ENCODE measurements at regions not wholly inside any gene's neighbourhood (a gene's known extent, or its start where the extent isn't known, plus 50 kb on each side); places are given as distances from the start of the nearest gene placed in this dataset.

GRCh38 chr21:24096651-24097050, 1510.6 kb downstream of the MRPL39 start:
- H3K4me3 ChIP-seq (ENCODE audit: low read depth, low read length) = no peak overlapping the region
- in situ Hi-C loops (cut with HindIII; ENCODE audit: low sequenced_read_pairs) = no loop called here
- DNase-seq (ENCODE audit: low read depth, low spot score) = no peak
- TF ChIP-seq CTCF (IDR thresholded peaks at IDR 0.05; ENCODE audit: low read depth, low read length) = no peak

GRCh38 chr21:24093032-24093431, 1514.2 kb downstream of the MRPL39 start:
- TF ChIP-seq CTCF (IDR thresholded peaks at IDR 0.05; ENCODE audit: low read depth, low read length) = no peak
- H3K4me3 ChIP-seq (ENCODE audit: low read depth, low read length) = no peak overlapping the region
- in situ Hi-C loops (cut with HindIII; ENCODE audit: low sequenced_read_pairs) = no loop called here
- no peak for DNase-seq (ENCODE audit: low read depth, low spot score)

- DNase-seq (ENCODE audit: low read depth, low spot score) = peak; percentile 28
- no peak for TF ChIP-seq CTCF (IDR thresholded peaks at IDR 0.05; ENCODE audit: low read depth, low read length)
- in situ Hi-C loops (cut with HindIII; ENCODE audit: low sequenced_read_pairs) = no loop called here
- H3K4me3 ChIP-seq (ENCODE audit: low read depth, low read length) = no peak overlapping the region
Measured at GRCh38 chr21:24076179-24076578, 1531.1 kb downstream of the MRPL39 start.

- in situ Hi-C loops (cut with HindIII; ENCODE audit: low sequenced_read_pairs) = no loop called here
- no peak for DNase-seq (ENCODE audit: low read depth, low spot score)
- no peak overlapping the region for H3K4me3 ChIP-seq (ENCODE audit: low read depth, low read length)
- no peak for TF ChIP-seq CTCF (IDR thresholded peaks at IDR 0.05; ENCODE audit: low read depth, low read length)
Measured at GRCh38 chr21:24055696-24056095, 1551.6 kb downstream of the MRPL39 start.

GRCh38 chr21:24050231-24050630, 1557.0 kb downstream of the MRPL39 start:
- no peak for TF ChIP-seq CTCF (IDR thresholded peaks at IDR 0.05; ENCODE audit: low read depth, low read length)
- in situ Hi-C loops (cut with HindIII; ENCODE audit: low sequenced_read_pairs) = no loop called here
- no peak for DNase-seq (ENCODE audit: low read depth, low spot score)
- no peak overlapping the region for H3K4me3 ChIP-seq (ENCODE audit: low read depth, low read length)

GRCh38 chr21:24046829-24047443, 1560.3 kb downstream of the MRPL39 start:
- no peak for TF ChIP-seq CTCF (IDR thresholded peaks at IDR 0.05; ENCODE audit: low read depth, low read length)
- in situ Hi-C loops (cut with HindIII; ENCODE audit: low sequenced_read_pairs) = no loop called here
- peak; percentile 10 for DNase-seq (ENCODE audit: low read depth, low spot score)
- H3K4me3 ChIP-seq (ENCODE audit: low read depth, low read length) = no peak overlapping the region
